ENCODE measurements at regions not wholly inside any gene's neighbourhood (a gene's known extent, or its start where the extent isn't known, plus 50 kb on each side); places are given as distances from the start of the nearest gene placed in this dataset.

DNA sequence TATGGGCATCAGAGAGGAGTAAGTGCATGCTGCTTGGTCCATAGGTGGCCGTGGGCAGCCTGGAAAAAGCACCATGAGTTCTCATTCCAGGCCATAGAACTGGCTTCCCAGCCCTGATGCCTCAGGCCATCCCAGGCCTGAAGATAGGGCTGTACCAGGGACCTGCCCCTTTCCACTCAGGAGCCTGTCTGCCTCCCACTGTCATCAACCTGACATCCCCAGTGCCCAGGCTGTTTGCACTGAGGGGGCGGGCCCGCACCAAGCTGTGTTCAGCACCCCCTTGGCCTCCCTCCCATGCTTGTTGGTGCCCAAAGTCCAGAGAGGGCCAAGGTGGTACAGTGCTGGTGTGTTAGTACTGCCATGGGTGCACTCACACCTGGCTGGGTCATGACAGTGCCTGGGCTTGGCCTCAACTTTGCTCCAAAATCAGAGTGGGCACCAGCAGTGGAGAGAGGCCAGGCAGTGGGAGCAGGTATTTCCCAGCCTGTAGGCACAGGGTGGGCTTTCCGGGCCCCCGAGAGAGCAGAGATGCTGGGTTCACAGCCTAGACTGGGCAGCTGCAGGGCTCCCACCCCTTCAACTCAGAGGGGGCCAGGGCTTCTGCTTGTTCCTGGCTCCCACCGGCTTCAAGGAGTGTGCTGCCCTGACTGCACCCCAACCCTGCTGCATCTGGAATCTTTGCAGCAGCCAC lies 556.1 kb downstream of the SI start:
- Histone ChIP-seq H3K4me1 (ENCODE audit: insufficient read depth, low read length) (no peaks in the 10 kb centered on the region), H2BK120ac (ENCODE audit: low read depth, low read length, poor library complexity, severe bottlenecking) (no peak overlapping the region), H3K27me3 (ENCODE audit: insufficient read depth, low read length) (no peaks in the 10 kb centered on the region), H4K91ac (ENCODE audit: insufficient read length, low read depth, low read length) (no peak overlapping the region), H2AK5ac (ENCODE audit: insufficient read length, low read length) (no peak overlapping the region), H4K8ac (replicated peaks; ENCODE audit: insufficient read length, low read depth, low read length) (no peak overlapping the region), H3K23ac (ENCODE audit: insufficient read length, low read depth, low read length) (no peak overlapping the region), H3K14ac (ENCODE audit: insufficient read depth, low read length) (no peak overlapping the region), H3K23me2 (ENCODE audit: insufficient read length, low read depth, low read length, poor library complexity, severe bottlenecking) (no peaks in the 10 kb centered on the region), H3K9me3 (ENCODE audit: control insufficient read depth, low read depth, low read length) (no peaks in the 10 kb centered on the region), H4K5ac (ENCODE audit: insufficient read length, low read depth, low read length) (no peak overlapping the region), H3K9ac (ENCODE audit: extremely low read depth, insufficient read length, low read length) (no peak overlapping the region), H3K4ac (ENCODE audit: low read depth, low read length) (no peak overlapping the region), H3K18ac (ENCODE audit: insufficient read length, low read depth, low read length) (no peak overlapping the region), H2BK5ac (ENCODE audit: insufficient read length, low read length) (no peak overlapping the region), H4K20me1 (ENCODE audit: control insufficient read depth, insufficient read depth, insufficient read length) (no peaks in the 10 kb centered on the region), H3K79me1 (ENCODE audit: insufficient read depth, low read depth, low read length, poor library complexity, severe bottlenecking) (no peaks in the 10 kb centered on the region), H3T11ph (ENCODE audit: low read length) (no peak overlapping the region), H3K27ac (ENCODE audit: insufficient read length, low read depth, low read length) (no peak overlapping the region), H3K79me2 (ENCODE audit: insufficient read depth, low read length) (no peaks in the 10 kb centered on the region), H3K56ac (ENCODE audit: insufficient read length, low read depth, low read length) (no peak overlapping the region), H3K4me2 (ENCODE audit: insufficient read depth, insufficient read length, low read length) (no peak overlapping the region), H2BK20ac (ENCODE audit: low read depth, low read length, poor library complexity, severe bottlenecking) (no peak overlapping the region), H2AFZ (ENCODE audit: low read length) (no peak overlapping the region), H2BK15ac (ENCODE audit: low read depth, low read length) (no peak overlapping the region), H2BK12ac (ENCODE audit: insufficient read length, low read depth, low read length) (no peak overlapping the region)
- TF ChIP-seq CTCF (conservative IDR thresholded peaks at IDR 0.05): no peak
- H3K27me3 Mint-ChIP-seq (ENCODE audit: low read depth): no peaks in the 10 kb centered on the region
- peaks cover 0 to 4% (median 0%) of the 10 kb centered on the region in 3 experiments; a peak in 3 of 7 replicates for H3K36me3 Mint-ChIP-seq (ENCODE audit: insufficient read depth in 1 of 3, low read depth in 3 of 3)
- no peaks in the 10 kb centered on the region for H3K4me1 Mint-ChIP-seq
- peaks cover 0 to 5% of the 10 kb centered on the region in 2 experiments; a peak in 2 of 5 replicates for H3K9me3 Mint-ChIP-seq
- no CpG with 5 or more reads among the region's 6 CpGs for WGBS (ENCODE audit: extremely low coverage, insufficient read length, low lambda C conversion rate)
- H3K4me3 Mint-ChIP-seq: no peak overlapping the region
- DNase-seq: no peak
- no peak overlapping the region for H3K27ac Mint-ChIP-seq
